Psoas muscle (tissue), 7 donors: ENCODE measurements at regions not wholly inside any gene's neighbourhood (a gene's known extent, or its start where the extent isn't known, plus 50 kb on each side); places are given as distances from the start of the nearest gene placed in this dataset.

Experiments used
- ATAC-seq, 4 donors: fragments of 200-7000 bp; cut with Tn5 transposase; one replicate each; pipeline ENCODE4 v1.9.1; 2020; ENCODE audit warnings: moderate library complexity in 3 of 4, mild to moderate bottlenecking in 2 of 4
- DNase-seq, 2 donors: peaks; one replicate each; pipeline ENCODE4 v3.0.0-alpha.2; 2020
- H3K27ac ChIP-seq: fragments of 200-600 bp; one replicate; pipeline ENCODE4 v1.8.0; 2022
- H3K27me3 ChIP-seq, 3 donors: fragments of 200-600 bp in 1 of 3; one replicate each; pipeline versions ENCODE4 v1.6.1 to v1.8.0; 2013 to 2022; ENCODE audit warnings: low read length in 2 of 3, mild to moderate bottlenecking in 2 of 3, moderate library complexity in 1 of 3; ENCODE audit not compliant: insufficient read depth in 3 of 3
- H3K36me3 ChIP-seq, 2 donors: fragments of 200-600 bp in 1 of 2; one replicate each; pipeline versions ENCODE4 v1.6.1 to v1.8.0; 2013 to 2022; ENCODE audit warnings: low read depth in 1 of 2, mild to moderate bottlenecking in 1 of 2, moderate library complexity in 1 of 2; ENCODE audit not compliant: insufficient read depth in 1 of 2
- H3K4me1 ChIP-seq: fragments of 200-600 bp; one replicate; pipeline ENCODE4 v1.8.0; 2022
- H3K4me3 ChIP-seq: fragments of 200-600 bp; one replicate; pipeline ENCODE4 v1.8.0; 2022; ENCODE audit warnings: mild to moderate bottlenecking
- H3K9me3 ChIP-seq: fragments of 200-600 bp; one replicate; pipeline ENCODE4 v1.8.0; 2022
- WGBS, 3 donors: extraction: QIAGEN DNeasy Blood & Tissue Kit; methylation state at CpG; one replicate each; pipeline versions ENCODE4 v1.1.6 to v1.1.7; 2013; 5-methylcytosine and 5-hydroxymethylcytosine counted together
- intact Hi-C, 2 donors: fragments of 100-400 bp; cut with DNase I; formaldehyde crosslinking; loops; one replicate each; pipeline versions ENCODE4 v1.11.0 to v1.14.2; 2022
- TF ChIP-seq, protein P1 (sequence below): fragments of 200-600 bp; IDR thresholded peaks from one replicate; pipeline ENCODE4 v1.8.0; 2022; ENCODE audit warnings: antibody characterized with exemption
- donor health status: healthy with polysubstance abuse.
- donor health status: DM: no; HTN: no; CAD: no; lungs with moderate emphysema.
- donor health status: Bipolar disorder and iron deficiency.
- donor health status: healthy.
- donor health status: DM: yes; HTN: yes; CAD: no.
- donor health status: DM: no; HTN: no; CAD: no.
- donor health status: DM: yes; HTN: yes; CAD: no.

DNA sequence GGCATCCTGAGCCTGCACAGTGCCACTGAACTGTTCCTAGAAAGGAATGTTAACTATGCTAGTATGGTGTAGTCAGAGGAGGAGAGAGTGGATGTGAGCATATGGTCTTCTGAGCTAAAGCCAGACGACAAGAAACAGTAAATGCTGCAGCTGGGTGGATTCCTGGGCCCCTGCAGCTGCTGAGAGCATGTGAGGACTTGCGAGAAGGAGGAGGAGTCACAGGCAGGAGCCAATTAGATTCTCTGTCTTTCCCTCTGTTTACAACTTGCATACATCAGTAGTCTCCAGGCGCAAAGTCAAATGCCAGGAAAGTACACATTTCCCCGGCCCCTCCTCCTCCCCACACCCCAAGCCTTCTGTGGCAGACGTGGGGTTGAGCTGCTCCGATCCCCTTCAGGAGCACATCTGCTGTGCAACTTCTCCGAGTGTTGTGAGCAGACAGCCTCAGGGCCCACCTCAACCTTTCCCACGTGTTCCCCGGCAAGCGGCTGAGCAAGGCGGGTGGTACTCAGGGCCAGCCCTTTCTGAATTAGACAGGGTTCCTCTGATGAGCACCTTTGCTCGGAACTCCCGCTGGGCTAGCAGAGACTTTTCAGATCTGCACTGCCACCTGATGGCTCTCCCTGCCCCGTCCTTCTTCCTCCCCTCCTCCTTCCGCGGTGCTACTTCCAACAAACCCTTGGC is 108.7 kb upstream of the ATP6AP2 start:
- intact Hi-C loops: loop anchor here in 1 of 2 donors (10.0 kb wide), 1 partner anchor 1717 kb away; no protein-coding TSS in a partner anchor
- Histone ChIP-seq H3K27me3 (peaks cover 0 to 53% (median 0%) of the 10 kb centered on the region in 3 donors), H3K4me3 (no peak overlapping the region), H3K9me3 (no peaks in the 10 kb centered on the region), H3K4me1 (no peaks in the 10 kb centered on the region), H3K36me3 (no peaks in the 10 kb centered on the region), H3K27ac (no peak overlapping the region)
- TF ChIP-seq, protein P1, sequence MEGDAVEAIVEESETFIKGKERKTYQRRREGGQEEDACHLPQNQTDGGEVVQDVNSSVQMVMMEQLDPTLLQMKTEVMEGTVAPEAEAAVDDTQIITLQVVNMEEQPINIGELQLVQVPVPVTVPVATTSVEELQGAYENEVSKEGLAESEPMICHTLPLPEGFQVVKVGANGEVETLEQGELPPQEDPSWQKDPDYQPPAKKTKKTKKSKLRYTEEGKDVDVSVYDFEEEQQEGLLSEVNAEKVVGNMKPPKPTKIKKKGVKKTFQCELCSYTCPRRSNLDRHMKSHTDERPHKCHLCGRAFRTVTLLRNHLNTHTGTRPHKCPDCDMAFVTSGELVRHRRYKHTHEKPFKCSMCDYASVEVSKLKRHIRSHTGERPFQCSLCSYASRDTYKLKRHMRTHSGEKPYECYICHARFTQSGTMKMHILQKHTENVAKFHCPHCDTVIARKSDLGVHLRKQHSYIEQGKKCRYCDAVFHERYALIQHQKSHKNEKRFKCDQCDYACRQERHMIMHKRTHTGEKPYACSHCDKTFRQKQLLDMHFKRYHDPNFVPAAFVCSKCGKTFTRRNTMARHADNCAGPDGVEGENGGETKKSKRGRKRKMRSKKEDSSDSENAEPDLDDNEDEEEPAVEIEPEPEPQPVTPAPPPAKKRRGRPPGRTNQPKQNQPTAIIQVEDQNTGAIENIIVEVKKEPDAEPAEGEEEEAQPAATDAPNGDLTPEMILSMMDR: peak; percentile 3
- 8 to 17% (median 14%) methylated on average over 13 to 16 of the region's 16 CpGs for WGBS, 3 donors
- peak; percentile 40 to 76 (median 46) for ATAC-seq
- no peak for DNase-seq

DNA sequence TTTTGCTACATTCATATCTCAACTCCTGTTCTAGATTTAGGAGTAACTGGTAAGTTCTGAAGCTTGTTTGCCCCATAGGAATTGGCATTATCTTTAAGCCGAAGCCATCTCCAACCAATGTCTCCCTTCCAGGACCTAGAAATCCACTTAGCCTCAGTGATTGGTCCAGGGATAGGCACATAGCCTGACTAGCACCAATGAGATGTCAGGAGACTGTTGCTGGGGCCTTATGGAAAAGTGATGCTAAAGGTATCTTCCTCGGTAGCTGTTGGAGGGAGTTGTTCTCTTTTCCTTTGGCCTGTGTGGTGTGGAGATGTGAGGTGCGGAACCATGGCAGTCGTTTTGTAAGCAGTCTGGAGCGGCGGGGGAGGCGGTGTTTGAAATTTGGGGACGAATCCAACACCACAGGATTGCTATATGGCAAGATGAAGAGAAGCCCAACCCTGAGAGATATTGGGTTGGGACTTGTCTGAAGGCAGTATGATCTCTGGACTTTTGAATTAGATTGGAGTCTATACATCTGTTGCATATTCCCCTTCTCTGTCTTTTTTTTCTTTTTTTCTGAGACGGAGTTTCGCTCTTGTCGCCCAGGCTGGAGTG is 109.8 kb upstream of the ATP6AP2 start:
- H3K27ac ChIP-seq: no peak overlapping the region
- intact Hi-C loops: loop anchor here in 1 of 2 donors (10.0 kb wide), 1 partner anchor 1716 kb away; no protein-coding TSS in a partner anchor
- ATAC-seq (no peak), DNase-seq (no peak)
- 84 to 89% (median 89%) methylated on average over 10 to 11 of the region's 11 CpGs for WGBS, 3 donors
- TF ChIP-seq, protein P1: no peak
- no peaks in the 10 kb centered on the region for H3K4me1 ChIP-seq
- H3K27me3 ChIP-seq: peaks cover 0 to 48% (median 0%) of the 10 kb centered on the region in 3 donors
- no peaks in the 10 kb centered on the region for H3K36me3 ChIP-seq
- no peak overlapping the region for H3K4me3 ChIP-seq
- H3K9me3 ChIP-seq: no peaks in the 10 kb centered on the region

DNA sequence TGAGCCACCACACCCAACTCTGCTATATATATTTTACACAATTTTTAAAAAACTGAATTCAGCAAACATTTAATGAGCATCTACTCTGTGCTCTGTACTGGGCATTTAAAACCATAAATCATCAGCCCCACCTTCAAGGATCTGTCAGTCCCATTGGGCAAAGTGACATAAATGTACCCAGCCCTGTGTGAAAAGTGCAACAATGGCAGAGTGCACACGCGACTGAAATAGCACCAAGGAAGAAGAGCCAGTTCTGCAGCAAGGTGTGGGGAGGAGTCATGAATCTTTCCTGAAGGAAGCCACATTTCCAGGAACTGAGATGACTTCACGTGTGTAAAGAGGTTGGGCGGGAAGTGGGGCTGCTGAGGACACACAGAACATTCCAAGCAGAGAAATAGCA is 111.5 kb upstream of the ATP6AP2 start:
- DNase-seq (no peak), ATAC-seq (no peak)
- no peaks in the 10 kb centered on the region for H3K36me3 ChIP-seq
- H3K27ac ChIP-seq: no peak overlapping the region
- 57 to 66% (median 63%) methylated on average over 4 of the region's 4 CpGs for WGBS, 3 donors
- TF ChIP-seq, protein P1: no peak
- H3K4me1 ChIP-seq: no peaks in the 10 kb centered on the region
- intact Hi-C loops: loop anchor here in 1 of 2 donors (10.0 kb wide), 1 partner anchor 165 kb away; no protein-coding TSS in a partner anchor
- H3K27me3 ChIP-seq: peaks cover 0 to 49% (median 0%) of the 10 kb centered on the region in 3 donors
- H3K9me3 ChIP-seq: no peaks in the 10 kb centered on the region
- no peak overlapping the region for H3K4me3 ChIP-seq

DNA sequence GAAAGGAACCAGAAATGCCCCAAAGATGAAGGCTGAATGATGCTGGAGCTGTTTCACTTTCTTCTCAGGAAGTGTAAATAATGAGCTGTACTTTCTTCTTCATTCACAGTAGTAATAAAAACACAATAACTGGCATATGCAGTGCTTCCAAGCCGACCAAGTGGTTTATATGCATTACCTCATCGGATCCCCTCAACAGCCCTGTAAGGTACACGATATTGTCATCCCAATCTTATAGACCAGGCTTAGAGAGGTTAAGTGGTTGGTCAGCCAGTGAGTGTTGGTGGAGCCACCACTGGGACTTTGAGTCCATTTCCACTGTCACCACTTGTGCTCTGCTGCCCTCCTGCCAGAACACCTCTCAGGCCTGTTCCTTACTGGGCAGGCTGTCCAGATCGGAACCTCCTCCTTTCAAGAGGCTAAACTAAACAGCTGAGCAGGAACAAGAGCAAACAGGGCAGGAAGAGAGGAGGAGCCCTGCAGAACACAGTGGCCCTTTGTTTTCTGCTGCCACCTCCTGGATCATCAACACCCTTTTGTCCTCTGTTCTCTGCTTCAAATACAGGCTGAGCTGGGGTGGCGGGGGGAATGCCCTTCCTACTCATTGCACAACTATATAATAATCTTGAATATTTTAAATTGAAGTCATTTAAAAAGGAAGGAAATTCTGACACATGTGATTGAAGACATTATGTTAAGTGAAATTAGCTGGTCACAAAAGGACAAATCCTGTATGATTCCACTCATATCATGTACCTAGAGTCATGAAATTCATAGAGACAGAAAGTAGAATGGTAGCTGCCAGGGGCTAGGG is 112.5 kb upstream of the ATP6AP2 start:
- Histone ChIP-seq H3K27me3 (peaks cover 0 to 46% (median 0%) of the 10 kb centered on the region in 3 donors), H3K36me3 (no peaks in the 10 kb centered on the region)
- intact Hi-C loops: loop anchor here in 1 of 2 donors (10.0 kb wide), 1 partner anchor 163 kb away; no protein-coding TSS in a partner anchor

More for the DNA sequence above, 112.5 kb upstream of the ATP6AP2 start:
- no peak for DNase-seq
- Histone ChIP-seq H3K4me3 (no peak overlapping the region), H3K9me3 (no peaks in the 10 kb centered on the region), H3K4me1 (no peaks in the 10 kb centered on the region), H3K27ac (no peak overlapping the region)
- ATAC-seq: peak; percentile 48 to 78 (median 64)
- WGBS, 3 donors: 26 to 44% (median 27%) methylated on average over 5 of the region's 5 CpGs
- TF ChIP-seq, protein P1: no peak
